H1 (cell line): ENCODE measurements at regions not wholly inside any gene's neighbourhood (a gene's known extent, or its start where the extent isn't known, plus 50 kb on each side); places are given as distances from the start of the nearest gene placed in this dataset. TPM values are rescaled to one million over a fixed set of nuclear protein-coding genes. Genes with fewer than 3 reads are reported as not detected.

Experiments
- small RNA-seq: library from polyadenylated mRNA; stranded (forward); fragments of <200 nt; extraction: miRNeasy Mini kit (QIAGEN cat#:217004); gene quantifications from one replicate; pipeline ENCODE3, GENCODE V24; 2013; ENCODE audit not compliant: insufficient read depth

Small RNA genes lying in the stretch of these regions (small RNA-seq; reads per million reads assigned to genes)
- not detected for gene RF00019
